GM21576 (cell line): ENCODE measurements at regions not wholly inside any gene's neighbourhood (a gene's known extent, or its start where the extent isn't known, plus 50 kb on each side); places are given as distances from the start of the nearest gene placed in this dataset.

Experiments
- ATAC-seq: cut with Tn5 transposase; IDR thresholded peaks from one replicate; pipeline ENCODE4 v1.9.1; 2021; ENCODE audit warnings: mild to moderate bottlenecking, moderate library complexity; ENCODE audit not compliant: unreplicated experiment

GRCh38 chr14:86597279-86597678 lies 1067.3 kb downstream of the FLRT2 start:
- no peak for ATAC-seq

GRCh38 chr14:86596024-86596423 lies 1066.1 kb downstream of the FLRT2 start:
- ATAC-seq, result no peak

- no peak for ATAC-seq
Measured at GRCh38 chr14:86575141-86575540, 1045.2 kb downstream of the FLRT2 start.

GRCh38 chr14:86574778-86575129 lies 1044.8 kb downstream of the FLRT2 start:
- ATAC-seq, result no peak

- ATAC-seq, result no peak
Measured at GRCh38 chr14:86574051-86574777, 1044.3 kb downstream of the FLRT2 start.

GRCh38 chr14:86570371-86570770 lies 1040.4 kb downstream of the FLRT2 start:
- ATAC-seq, result no peak

- ATAC-seq, result no peak
Measured at GRCh38 chr14:86543521-86543920, 1013.6 kb downstream of the FLRT2 start.

- ATAC-seq, result no peak
Measured at GRCh38 chr14:86541972-86542371, 1012.0 kb downstream of the FLRT2 start.

GRCh38 chr14:86540636-86541247 lies 1010.8 kb downstream of the FLRT2 start:
- ATAC-seq, result no peak

- ATAC-seq, result no peak
Measured at GRCh38 chr14:86539361-86540070, 1009.6 kb downstream of the FLRT2 start.

- no peak for ATAC-seq
Measured at GRCh38 chr14:86533834-86534233, 1003.9 kb downstream of the FLRT2 start.

- ATAC-seq, result no peak
Measured at GRCh38 chr14:86532219-86532618, 1002.3 kb downstream of the FLRT2 start.

- no peak for ATAC-seq
Measured at GRCh38 chr14:86530457-86530856, 1000.5 kb downstream of the FLRT2 start.

- ATAC-seq, result no peak
Measured at GRCh38 chr14:86527312-86527711, 997.4 kb downstream of the FLRT2 start.

- ATAC-seq, result no peak
Measured at GRCh38 chr14:86525673-86526072, 995.7 kb downstream of the FLRT2 start.

GRCh38 chr14:86521843-86522242 lies 991.9 kb downstream of the FLRT2 start:
- ATAC-seq, result no peak

- no peak for ATAC-seq
Measured at GRCh38 chr14:86521031-86521730, 991.2 kb downstream of the FLRT2 start.

- ATAC-seq, result no peak
Measured at GRCh38 chr14:86518298-86518697, 988.4 kb downstream of the FLRT2 start.

GRCh38 chr14:86515195-86515594 lies 985.3 kb downstream of the FLRT2 start:
- ATAC-seq, result no peak

- no peak for ATAC-seq
Measured at GRCh38 chr14:86513564-86513963, 983.6 kb downstream of the FLRT2 start.

- ATAC-seq, result no peak
Measured at GRCh38 chr14:86513056-86513455, 983.1 kb downstream of the FLRT2 start.

- ATAC-seq, result no peak
Measured at GRCh38 chr14:86510491-86510890, 980.5 kb downstream of the FLRT2 start.
